Osteoblast (primary cell): ENCODE measurements at regions not wholly inside any gene's neighbourhood (a gene's known extent, or its start where the extent isn't known, plus 50 kb on each side); places are given as distances from the start of the nearest gene placed in this dataset.

Source experiments
- DNase-seq: peaks from one replicate; pipeline ENCODE4 v3.0.0; 2011; ENCODE audit warnings: low spot score, mixed read lengths; ENCODE audit not compliant: insufficient read length; ENCODE audit errors: missing footprints
- H2AFZ ChIP-seq: 2 replicates; pipeline ENCODE4 v1.6.0; 2011; ENCODE audit warnings: mild to moderate bottlenecking, low read length
- H3K27ac ChIP-seq: 2 replicates; pipeline ENCODE4 v1.5.1; 2011; ENCODE audit warnings: mild to moderate bottlenecking, low read depth, low read length, moderate library complexity
- H3K27me3 ChIP-seq: 2 replicates; pipeline ENCODE4 v1.6.0; 2012; ENCODE audit warnings: mild to moderate bottlenecking, control low read depth, inconsistent platforms, low read length, moderate library complexity; ENCODE audit not compliant: insufficient read depth
- H3K36me3 ChIP-seq: 2 replicates; pipeline ENCODE4 v1.5.1; 2011; ENCODE audit warnings: mild to moderate bottlenecking, low read length, control low read depth, moderate library complexity; ENCODE audit not compliant: insufficient read depth
- H3K4me1 ChIP-seq: 2 replicates; pipeline ENCODE4 v1.5.1; 2011; ENCODE audit warnings: mild to moderate bottlenecking, low read length, control low read depth, moderate library complexity; ENCODE audit not compliant: insufficient read depth
- H3K4me2 ChIP-seq: 2 replicates; pipeline ENCODE4 v1.6.0; 2011; ENCODE audit warnings: mild to moderate bottlenecking, low read length; ENCODE audit not compliant: insufficient read depth
- H3K4me3 ChIP-seq: fragments of 200-600 bp; sonication (generic); 3 replicates; pipeline ENCODE4 v1.5.1; 2012; ENCODE audit warnings: mild to moderate bottlenecking, low read length, inconsistent platforms; ENCODE audit not compliant: insufficient read depth
- H3K79me2 ChIP-seq: 2 replicates; pipeline ENCODE4 v1.6.0; 2012; ENCODE audit warnings: mild to moderate bottlenecking, low read length, control low read depth, inconsistent platforms; ENCODE audit not compliant: insufficient read depth
- H3K9me3 ChIP-seq: 2 replicates; pipeline ENCODE4 v1.5.1; 2011; ENCODE audit warnings: low read depth, low read length, control low read depth
- H4K20me1 ChIP-seq: 2 replicates; pipeline ENCODE4 v1.6.0; 2012; ENCODE audit warnings: mild to moderate bottlenecking, low read length, control low read depth; ENCODE audit not compliant: insufficient read depth
- CTCF ChIP-seq: IDR thresholded peaks from 2 replicates; pipeline ENCODE4 v1.5.1; 2011; ENCODE audit warnings: mild to moderate bottlenecking, low read depth, low read length, moderate library complexity; ENCODE audit errors: extremely low read depth

- no peak overlapping the region for H2AFZ ChIP-seq
- TF ChIP-seq CTCF = no peak
- no peak overlapping the region for H3K4me3 ChIP-seq
- no peak overlapping the region for H3K27ac ChIP-seq
- H4K20me1 ChIP-seq = no peaks in the 10 kb centered on the region
- no peaks in the 10 kb centered on the region for H3K27me3 ChIP-seq
- H3K4me1 ChIP-seq = no peaks in the 10 kb centered on the region
- no peak for DNase-seq
- H3K9me3 ChIP-seq = no peaks in the 10 kb centered on the region
- H3K79me2 ChIP-seq = no peaks in the 10 kb centered on the region
- no peaks in the 10 kb centered on the region for H3K36me3 ChIP-seq
- H3K4me2 ChIP-seq = no peak overlapping the region
Measured at GRCh38 chr22:48649031-48649430, 1178.6 kb downstream of the BRD1 start.

DNA sequence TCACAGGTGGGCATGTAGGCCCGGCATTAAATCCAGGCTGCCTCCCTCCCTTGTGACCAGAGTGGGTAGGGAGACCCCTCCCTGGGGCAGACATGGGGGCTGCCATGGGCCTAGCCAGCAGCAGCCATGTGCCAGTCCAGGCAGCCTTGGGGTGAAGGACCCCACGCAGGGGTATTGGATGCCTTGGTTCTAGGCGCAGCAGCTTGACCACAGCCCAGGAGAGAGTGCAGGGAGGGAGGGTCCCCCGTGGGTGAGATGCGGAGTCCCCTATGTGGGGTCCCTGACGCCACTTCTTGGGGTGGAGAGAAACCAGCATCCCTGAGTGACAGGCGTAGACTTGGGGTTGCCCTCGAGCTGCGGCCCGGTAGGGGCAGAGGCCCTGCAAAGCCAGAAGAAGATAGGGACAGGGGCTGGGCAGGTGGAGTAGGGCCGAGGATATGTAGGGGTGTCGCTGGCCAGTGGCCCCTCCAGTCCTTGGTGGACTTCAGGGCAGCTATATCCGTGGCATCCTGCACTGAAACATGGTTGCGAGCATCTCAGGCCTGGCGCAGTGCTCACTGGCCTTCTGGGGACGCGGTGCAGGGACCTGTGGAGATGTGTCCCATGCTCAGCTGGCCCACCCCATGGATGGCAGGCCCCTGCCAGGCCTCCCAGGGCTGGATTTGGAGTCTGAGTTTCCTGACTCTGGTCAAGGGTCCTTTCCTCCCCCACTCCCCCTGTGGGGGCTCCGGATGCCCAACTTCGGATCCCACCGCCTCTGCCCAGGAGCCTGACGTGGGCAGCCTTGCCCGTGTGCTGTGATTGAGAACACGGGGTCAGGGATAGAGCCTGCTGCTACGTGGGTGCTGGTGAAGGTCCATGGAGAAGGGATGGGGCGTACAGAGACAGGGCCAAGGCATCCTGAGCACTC, 1179.8 kb downstream of the BRD1 start:
- TF ChIP-seq CTCF = no peak
- Histone ChIP-seq H3K36me3 (no peaks in the 10 kb centered on the region), H3K79me2 (no peaks in the 10 kb centered on the region), H3K4me1 (no peaks in the 10 kb centered on the region), H3K9me3 (no peaks in the 10 kb centered on the region), H3K4me2 (no peak overlapping the region), H2AFZ (no peak overlapping the region), H3K27ac (no peak overlapping the region), H4K20me1 (no peaks in the 10 kb centered on the region), H3K27me3 (no peaks in the 10 kb centered on the region), H3K4me3 (no peak overlapping the region)
- no peak for DNase-seq

DNA sequence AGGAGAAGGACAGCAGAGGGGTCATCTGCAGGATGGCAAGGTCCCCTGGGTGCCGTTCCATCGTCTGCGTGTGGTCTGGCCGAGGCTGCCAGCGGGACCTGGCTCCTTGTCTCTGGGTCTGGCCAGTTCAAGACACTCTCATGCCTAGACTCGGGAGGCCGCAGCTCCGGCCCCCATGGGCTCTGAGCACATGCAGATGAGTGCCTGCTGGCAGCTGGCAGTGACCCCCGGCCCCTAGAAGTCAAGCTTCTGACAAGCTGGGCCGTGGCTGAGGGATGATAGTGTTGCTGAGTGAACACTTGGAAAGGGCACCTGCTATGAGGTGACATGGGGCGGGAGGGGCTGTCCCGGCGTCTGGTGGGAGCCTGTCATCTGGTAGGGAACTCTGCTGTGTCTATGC, 1180.6 kb downstream of the BRD1 start:
- H3K4me1 ChIP-seq = no peaks in the 10 kb centered on the region
- no peaks in the 10 kb centered on the region for H3K79me2 ChIP-seq
- H3K9me3 ChIP-seq = no peaks in the 10 kb centered on the region
- H3K4me2 ChIP-seq = no peak overlapping the region
- no peaks in the 10 kb centered on the region for H4K20me1 ChIP-seq
- H3K4me3 ChIP-seq = no peak overlapping the region
- no peak for DNase-seq
- H3K27ac ChIP-seq = no peak overlapping the region
- TF ChIP-seq CTCF = no peak
- no peaks in the 10 kb centered on the region for H3K36me3 ChIP-seq
- H2AFZ ChIP-seq = no peak overlapping the region
- H3K27me3 ChIP-seq = no peaks in the 10 kb centered on the region

DNA sequence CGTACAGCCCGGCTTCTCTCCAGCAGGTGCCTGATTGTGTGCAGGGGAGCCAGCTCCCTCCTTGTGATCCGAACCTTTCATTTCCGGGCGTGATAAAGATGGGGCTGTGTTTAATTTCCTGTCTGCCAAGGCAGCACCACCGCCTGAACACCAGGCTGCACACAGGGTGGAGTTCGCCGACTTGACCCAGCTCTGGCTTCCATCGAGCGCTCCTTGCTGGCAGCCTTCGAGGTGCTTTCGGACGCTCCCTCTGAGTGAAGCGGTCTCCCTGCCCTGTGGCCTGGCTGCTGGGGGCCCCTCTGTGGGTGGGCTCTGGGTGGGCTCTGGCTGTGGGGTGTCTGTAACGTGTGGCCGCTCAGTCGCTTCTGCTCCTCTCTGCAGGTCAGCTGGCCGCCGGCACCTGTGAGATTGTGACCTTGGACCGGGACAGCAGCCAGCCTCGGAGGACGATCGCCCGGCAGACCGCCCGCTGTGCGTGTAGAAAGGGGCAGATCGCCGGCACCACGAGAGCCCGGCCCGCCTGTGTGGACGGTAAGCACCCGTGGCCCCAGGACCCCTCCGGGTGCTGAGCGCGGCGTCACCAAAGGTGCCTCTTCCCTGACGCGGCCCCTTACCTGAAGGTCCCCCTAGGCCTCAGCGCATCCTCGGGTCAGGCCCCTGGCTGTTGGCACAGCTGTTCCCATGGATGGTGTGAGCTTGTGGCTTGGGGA, 1181.3 kb downstream of the BRD1 start:
- H3K4me1 ChIP-seq = no peaks in the 10 kb centered on the region
- H3K4me3 ChIP-seq = no peak overlapping the region
- H3K27ac ChIP-seq = no peak overlapping the region
- H3K4me2 ChIP-seq = no peak overlapping the region
- H3K9me3 ChIP-seq = no peaks in the 10 kb centered on the region
- no peaks in the 10 kb centered on the region for H3K27me3 ChIP-seq
- no peak for DNase-seq
- H3K36me3 ChIP-seq = no peaks in the 10 kb centered on the region
- no peaks in the 10 kb centered on the region for H4K20me1 ChIP-seq
- H3K79me2 ChIP-seq = no peaks in the 10 kb centered on the region
- no peak overlapping the region for H2AFZ ChIP-seq
- TF ChIP-seq CTCF = no peak
